ENCODE measurements at regions not wholly inside any gene's neighbourhood (a gene's known extent, or its start where the extent isn't known, plus 50 kb on each side); places are given as distances from the start of the nearest gene placed in this dataset.

DNA sequence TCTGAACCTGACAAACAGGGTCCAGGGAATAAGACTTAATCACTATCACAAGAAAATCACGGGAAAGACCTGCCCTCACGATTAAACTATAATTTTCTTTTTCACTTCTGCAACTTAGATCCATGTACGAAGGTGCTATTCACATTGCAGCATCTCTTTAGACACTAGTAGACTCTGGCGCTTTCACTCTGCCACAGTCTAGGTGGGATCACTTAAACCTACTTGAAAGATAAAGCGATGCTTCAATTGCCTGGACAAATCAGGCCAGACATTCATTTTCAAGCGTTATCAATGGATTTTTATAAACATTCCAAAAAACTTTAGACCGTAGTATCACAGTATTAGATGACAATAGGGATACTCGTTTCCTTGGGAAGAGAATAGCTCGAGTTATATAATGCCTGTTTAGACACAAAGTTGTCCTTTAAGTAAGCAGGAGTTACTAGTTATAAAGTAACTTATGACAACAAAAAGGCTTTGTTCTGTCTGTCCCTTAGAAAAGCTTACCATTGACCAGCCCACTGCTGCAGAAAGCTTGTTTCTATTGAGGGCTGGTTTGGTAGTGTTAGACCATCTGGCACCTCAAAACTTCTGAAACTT, 367.3 kb downstream of the UTRN start (continued):
- TF ChIP-seq ZNF850 (CRISPR knock-in tag; conservative IDR thresholded peaks at IDR 0.05) (no peak), ZNF773 (CRISPR knock-in tag; IDR thresholded peaks at IDR 0.05; ENCODE audit: borderline replicate concordance) (no peak), DMAP1 (CRISPR knock-in tag; IDR thresholded peaks at IDR 0.05) (no peak; the same call in 1 of the 2 replicates), ARID5B (CRISPR knock-in tag; IDR thresholded peaks at IDR 0.05) (peak; percentile 90), YEATS2 (CRISPR knock-in tag; IDR thresholded peaks at IDR 0.05; ENCODE audit: borderline replicate concordance) (no peak), ZNF33A (CRISPR knock-in tag; IDR thresholded peaks at IDR 0.05; ENCODE audit: borderline replicate concordance) (no peak), KDM4B (CRISPR knock-in tag; IDR thresholded peaks at IDR 0.05) (no peak), ZUFSP (CRISPR knock-in tag; IDR thresholded peaks at IDR 0.05; ENCODE audit: borderline replicate concordance) (no peak), ZNF749 (CRISPR knock-in tag; IDR thresholded peaks at IDR 0.05; ENCODE audit: borderline replicate concordance) (no peak), ZSCAN21 (CRISPR knock-in tag; IDR thresholded peaks at IDR 0.05; ENCODE audit: borderline replicate concordance) (no peak), ZNF781 (CRISPR knock-in tag; IDR thresholded peaks at IDR 0.05; ENCODE audit: borderline replicate concordance, not compliant biosample characterization) (no peak), FLYWCH1 (CRISPR knock-in tag; IDR thresholded peaks at IDR 0.05) (no peak), ZNF567 (CRISPR knock-in tag; IDR thresholded peaks at IDR 0.05; ENCODE audit: borderline replicate concordance) (no peak), ZBTB26 (CRISPR knock-in tag; IDR thresholded peaks at IDR 0.05; ENCODE audit: borderline replicate concordance) (no peak), CCDC6 (CRISPR knock-in tag; IDR thresholded peaks at IDR 0.05) (no peak), PPARG (CRISPR knock-in tag; conservative IDR thresholded peaks at IDR 0.05) (peak; percentile 69), XRCC5 (optimal IDR thresholded peaks at IDR 0.05; ENCODE audit: low read length) (no peak)
- TF ChIP-seq, protein P1, sequence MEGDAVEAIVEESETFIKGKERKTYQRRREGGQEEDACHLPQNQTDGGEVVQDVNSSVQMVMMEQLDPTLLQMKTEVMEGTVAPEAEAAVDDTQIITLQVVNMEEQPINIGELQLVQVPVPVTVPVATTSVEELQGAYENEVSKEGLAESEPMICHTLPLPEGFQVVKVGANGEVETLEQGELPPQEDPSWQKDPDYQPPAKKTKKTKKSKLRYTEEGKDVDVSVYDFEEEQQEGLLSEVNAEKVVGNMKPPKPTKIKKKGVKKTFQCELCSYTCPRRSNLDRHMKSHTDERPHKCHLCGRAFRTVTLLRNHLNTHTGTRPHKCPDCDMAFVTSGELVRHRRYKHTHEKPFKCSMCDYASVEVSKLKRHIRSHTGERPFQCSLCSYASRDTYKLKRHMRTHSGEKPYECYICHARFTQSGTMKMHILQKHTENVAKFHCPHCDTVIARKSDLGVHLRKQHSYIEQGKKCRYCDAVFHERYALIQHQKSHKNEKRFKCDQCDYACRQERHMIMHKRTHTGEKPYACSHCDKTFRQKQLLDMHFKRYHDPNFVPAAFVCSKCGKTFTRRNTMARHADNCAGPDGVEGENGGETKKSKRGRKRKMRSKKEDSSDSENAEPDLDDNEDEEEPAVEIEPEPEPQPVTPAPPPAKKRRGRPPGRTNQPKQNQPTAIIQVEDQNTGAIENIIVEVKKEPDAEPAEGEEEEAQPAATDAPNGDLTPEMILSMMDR (CRISPR knock-in tag; IDR thresholded peaks at IDR 0.05), result no peak
- TF ChIP-seq, protein P2, sequence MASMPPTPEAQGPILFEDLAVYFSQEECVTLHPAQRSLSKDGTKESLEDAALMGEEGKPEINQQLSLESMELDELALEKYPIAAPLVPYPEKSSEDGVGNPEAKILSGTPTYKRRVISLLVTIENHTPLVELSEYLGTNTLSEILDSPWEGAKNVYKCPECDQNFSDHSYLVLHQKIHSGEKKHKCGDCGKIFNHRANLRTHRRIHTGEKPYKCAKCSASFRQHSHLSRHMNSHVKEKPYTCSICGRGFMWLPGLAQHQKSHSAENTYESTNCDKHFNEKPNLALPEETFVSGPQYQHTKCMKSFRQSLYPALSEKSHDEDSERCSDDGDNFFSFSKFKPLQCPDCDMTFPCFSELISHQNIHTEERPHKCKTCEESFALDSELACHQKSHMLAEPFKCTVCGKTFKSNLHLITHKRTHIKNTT (CRISPR knock-in tag; IDR thresholded peaks at IDR 0.05), result no peak

Data from HepG2 (cell line).